Stimulated activated CD4-positive, alpha-beta T cell treated with anti-CD3 and anti-CD28 coated beads, Interleukin-15, amount 100 ng/mL, for 48 hours (primary cell): ENCODE measurements at regions not wholly inside any gene's neighbourhood (a gene's known extent, or its start where the extent isn't known, plus 50 kb on each side); places are given as distances from the start of the nearest gene placed in this dataset.
A peak's percentile ranks its signal among the peaks of the same experiment; 100 is the strongest.
"Not testable (repeated sequence)": the region's sequence is repeated elsewhere in the genome, so short reads cannot be mapped to it uniquely, and the experiment has no call there.

ENCODE experiments used
- DNase-seq, 2 donors: peaks; one replicate each; pipeline ENCODE4 v3.0.0-alpha.2; 2020; ENCODE audit warnings: low read depth in 2 of 2

- DNase-seq: peak in 1 of 2 donors; percentile 9
Observed at GRCh38 chr6:27806981-27807440, 105.2 kb downstream of the OR2B2 start.

GRCh38 chr6:27805347-27805746 lies 106.8 kb downstream of the OR2B2 start:
- no peak for DNase-seq

- no peak for DNase-seq
Observed at GRCh38 chr6:27804851-27805250, 107.3 kb downstream of the OR2B2 start.

- DNase-seq: no peak
Observed at GRCh38 chr6:27800731-27801373, 111.3 kb downstream of the OR2B2 start.

- DNase-seq: no peak
Observed at GRCh38 chr6:27797960-27798359, 114.2 kb downstream of the OR2B2 start.

GRCh38 chr6:27796736-27797481 lies 115.3 kb downstream of the OR2B2 start:
- DNase-seq: not testable (repeated sequence)

- DNase-seq: peak in 1 of 2 donors; percentile 36
Observed at GRCh38 chr6:27795697-27796494, 116.3 kb downstream of the OR2B2 start.

- DNase-seq: peak in 1 of 2 donors; percentile 15
Observed at GRCh38 chr6:27791182-27791943, 120.8 kb downstream of the OR2B2 start.

- DNase-seq: not testable (repeated sequence)
Observed at GRCh38 chr6:27788376-27788775, 123.8 kb downstream of the OR2B2 start.

- no peak for DNase-seq
Observed at GRCh38 chr6:27786048-27786447, 126.1 kb downstream of the OR2B2 start.

GRCh38 chr6:27785294-27785693 lies 126.9 kb downstream of the OR2B2 start:
- DNase-seq: no peak

GRCh38 chr6:27782748-27783147 lies 129.4 kb downstream of the OR2B2 start:
- no peak for DNase-seq

GRCh38 chr6:27778625-27779417 lies 133.4 kb downstream of the OR2B2 start:
- no peak for DNase-seq

GRCh38 chr6:27777614-27778355 lies 134.4 kb downstream of the OR2B2 start:
- no peak for DNase-seq

GRCh38 chr6:27777126-27777525 lies 135.1 kb downstream of the OR2B2 start:
- DNase-seq: no peak

GRCh38 chr6:27776504-27776903 lies 135.7 kb downstream of the OR2B2 start:
- no peak for DNase-seq

- DNase-seq: no peak
Observed at GRCh38 chr6:27775796-27776184, 136.4 kb downstream of the OR2B2 start.

- not testable (repeated sequence) for DNase-seq
Observed at GRCh38 chr6:27775138-27775795, 136.9 kb downstream of the OR2B2 start.

- not testable (repeated sequence) for DNase-seq
Observed at GRCh38 chr6:27774264-27774600, 138.0 kb downstream of the OR2B2 start.
